OCI-LY1 (cell line): ENCODE measurements at regions not wholly inside any gene's neighbourhood (a gene's known extent, or its start where the extent isn't known, plus 50 kb on each side); places are given as distances from the start of the nearest gene placed in this dataset.

Experiments used
- EZH2 ChIP-seq: fragments of 200-600 bp; sonication (generic), shearing (Covaris generic); IDR thresholded peaks from 2 replicates; pipeline ENCODE4 v1.8.0; 2017; ENCODE audit warnings: borderline replicate concordance, mixed run types, mild to moderate bottlenecking, antibody characterized with exemption, low read length, moderate library complexity, mixed read lengths
- TF ChIP-seq, protein P1 (sequence below): fragments of 200-600 bp; sonication (generic), shearing (Covaris generic); IDR thresholded peaks from 2 replicates; pipeline ENCODE4 v1.5.1; 2017; ENCODE audit warnings: mild to moderate bottlenecking, antibody characterized with exemption, low read length, moderate library complexity, mixed read lengths

DNA sequence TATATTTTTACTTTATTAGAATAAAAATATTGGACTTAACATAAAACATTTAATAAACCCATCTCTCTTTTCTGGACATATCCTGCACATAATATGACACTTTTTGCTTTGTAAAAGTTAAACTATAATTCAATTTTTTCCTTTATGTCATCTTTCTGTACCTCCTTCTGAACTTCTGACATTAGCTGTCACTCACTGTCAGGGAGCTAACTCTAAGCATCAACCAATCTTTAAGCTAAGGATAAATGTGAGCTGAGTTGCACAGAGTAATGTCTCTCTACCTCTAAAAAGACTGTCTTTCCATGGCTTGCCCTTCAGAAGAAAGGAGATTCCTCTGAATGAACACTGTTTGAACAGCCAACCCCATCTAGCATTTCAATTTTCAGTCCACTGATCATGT lies 948.6 kb upstream of the CHAC2 start:
- TF ChIP-seq, protein P1, sequence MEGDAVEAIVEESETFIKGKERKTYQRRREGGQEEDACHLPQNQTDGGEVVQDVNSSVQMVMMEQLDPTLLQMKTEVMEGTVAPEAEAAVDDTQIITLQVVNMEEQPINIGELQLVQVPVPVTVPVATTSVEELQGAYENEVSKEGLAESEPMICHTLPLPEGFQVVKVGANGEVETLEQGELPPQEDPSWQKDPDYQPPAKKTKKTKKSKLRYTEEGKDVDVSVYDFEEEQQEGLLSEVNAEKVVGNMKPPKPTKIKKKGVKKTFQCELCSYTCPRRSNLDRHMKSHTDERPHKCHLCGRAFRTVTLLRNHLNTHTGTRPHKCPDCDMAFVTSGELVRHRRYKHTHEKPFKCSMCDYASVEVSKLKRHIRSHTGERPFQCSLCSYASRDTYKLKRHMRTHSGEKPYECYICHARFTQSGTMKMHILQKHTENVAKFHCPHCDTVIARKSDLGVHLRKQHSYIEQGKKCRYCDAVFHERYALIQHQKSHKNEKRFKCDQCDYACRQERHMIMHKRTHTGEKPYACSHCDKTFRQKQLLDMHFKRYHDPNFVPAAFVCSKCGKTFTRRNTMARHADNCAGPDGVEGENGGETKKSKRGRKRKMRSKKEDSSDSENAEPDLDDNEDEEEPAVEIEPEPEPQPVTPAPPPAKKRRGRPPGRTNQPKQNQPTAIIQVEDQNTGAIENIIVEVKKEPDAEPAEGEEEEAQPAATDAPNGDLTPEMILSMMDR = no peak
- TF ChIP-seq EZH2 = no peak
